Stimulated activated CD4-positive, alpha-beta T cell treated with anti-CD3 and anti-CD28 coated beads, Interleukin-1b, Interleukin-23, amount 100 ng/mL, for 48 hours (primary cell): ENCODE measurements at regions not wholly inside any gene's neighbourhood (a gene's known extent, or its start where the extent isn't known, plus 50 kb on each side); places are given as distances from the start of the nearest gene placed in this dataset.

ENCODE experiments used
- DNase-seq: peaks from one replicate; pipeline ENCODE4 v3.0.0-alpha.2; 2020

GRCh38 chr10:36087006-36088005 is 445.2 kb upstream of the FZD8 start:
- no peak for DNase-seq

- no peak for DNase-seq
These were observed 433.1 kb upstream of the FZD8 start for GRCh38 chr10:36075196-36075595.

- no peak for DNase-seq
These were observed 431.8 kb upstream of the FZD8 start for GRCh38 chr10:36073796-36074345.

- DNase-seq = no peak
These were observed 426.4 kb upstream of the FZD8 start for GRCh38 chr10:36068542-36068941.

GRCh38 chr10:36067748-36068147 is 425.7 kb upstream of the FZD8 start:
- DNase-seq = no peak

- DNase-seq = no peak
These were observed 424.8 kb upstream of the FZD8 start for GRCh38 chr10:36066850-36067249.

- DNase-seq = no peak
These were observed 424.0 kb upstream of the FZD8 start for GRCh38 chr10:36066102-36066501.

GRCh38 chr10:36063396-36063795 is 421.3 kb upstream of the FZD8 start:
- DNase-seq = no peak

- DNase-seq = no peak
These were observed 415.6 kb upstream of the FZD8 start for GRCh38 chr10:36057731-36058130.

- no peak for DNase-seq
These were observed 415.1 kb upstream of the FZD8 start for GRCh38 chr10:36057180-36057579.

GRCh38 chr10:36053775-36054174 is 411.7 kb upstream of the FZD8 start:
- DNase-seq = no peak

- no peak for DNase-seq
These were observed 411.2 kb upstream of the FZD8 start for GRCh38 chr10:36053271-36053670.

GRCh38 chr10:36051500-36051991 is 409.4 kb upstream of the FZD8 start:
- no peak for DNase-seq

- no peak for DNase-seq
These were observed 408.8 kb upstream of the FZD8 start for GRCh38 chr10:36050763-36051499.

- DNase-seq = no peak
These were observed 406.7 kb upstream of the FZD8 start for GRCh38 chr10:36048780-36049179.

GRCh38 chr10:36048236-36048635 is 406.1 kb upstream of the FZD8 start:
- no peak for DNase-seq

- no peak for DNase-seq
These were observed 400.0 kb upstream of the FZD8 start for GRCh38 chr10:36042135-36042534.

- no peak for DNase-seq
These were observed 396.3 kb upstream of the FZD8 start for GRCh38 chr10:36038316-36038955.

GRCh38 chr10:36036137-36036536 is 394.0 kb upstream of the FZD8 start:
- DNase-seq = no peak

GRCh38 chr10:36033808-36034207 is 391.7 kb upstream of the FZD8 start:
- DNase-seq = no peak

- no peak for DNase-seq
These were observed 388.4 kb upstream of the FZD8 start for GRCh38 chr10:36030516-36030915.

GRCh38 chr10:36026656-36027390 is 384.7 kb upstream of the FZD8 start:
- no peak for DNase-seq
